ENCODE measurements at regions not wholly inside any gene's neighbourhood (a gene's known extent, or its start where the extent isn't known, plus 50 kb on each side); places are given as distances from the start of the nearest gene placed in this dataset.
"Not testable (repeated sequence)": the region's sequence is repeated elsewhere in the genome, so short reads cannot be mapped to it uniquely, and the experiment has no call there.

- not testable (repeated sequence) for DNase-seq (ENCODE audit: low read depth)
Measured at GRCh38 chr3:125697979-125698640, 102.8 kb upstream of the OSBPL11 start.

GRCh38 chr3:125715651-125716050 lies 120.4 kb upstream of the OSBPL11 start:
- DNase-seq (ENCODE audit: low read depth) = no peak

- peak; percentile 11 for DNase-seq (ENCODE audit: low read depth)
Measured at GRCh38 chr3:125732151-125732550, 136.9 kb upstream of the OSBPL11 start.

- not testable (repeated sequence) for DNase-seq (ENCODE audit: low read depth)
Measured at GRCh38 chr3:125741991-125742718, 146.9 kb upstream of the OSBPL11 start.

- peak; percentile 8 for DNase-seq (ENCODE audit: low read depth)
Measured at GRCh38 chr3:125742845-125743244, 147.5 kb upstream of the OSBPL11 start.

GRCh38 chr3:125757050-125757449 lies 161.8 kb upstream of the OSBPL11 start:
- not testable (repeated sequence) for DNase-seq (ENCODE audit: low read depth)

GRCh38 chr3:125758641-125759130 lies 163.4 kb upstream of the OSBPL11 start:
- not testable (repeated sequence) for DNase-seq (ENCODE audit: low read depth)

- not testable (repeated sequence) for DNase-seq (ENCODE audit: low read depth)
Measured at GRCh38 chr3:125762601-125763000, 167.3 kb upstream of the OSBPL11 start.

- peak; percentile 10 for DNase-seq (ENCODE audit: low read depth)
Measured at GRCh38 chr3:125766285-125766826, 171.1 kb upstream of the OSBPL11 start.

GRCh38 chr3:125766931-125767330 lies 171.6 kb upstream of the OSBPL11 start:
- DNase-seq (ENCODE audit: low read depth) = not testable (repeated sequence)

GRCh38 chr3:125767641-125768040 lies 172.3 kb upstream of the OSBPL11 start:
- DNase-seq (ENCODE audit: low read depth) = no peak

GRCh38 chr3:125768821-125769220 lies 173.5 kb upstream of the OSBPL11 start:
- not testable (repeated sequence) for DNase-seq (ENCODE audit: low read depth)

GRCh38 chr3:125771506-125771905 lies 176.2 kb upstream of the OSBPL11 start:
- not testable (repeated sequence) for DNase-seq (ENCODE audit: low read depth)

- DNase-seq (ENCODE audit: low read depth) = not testable (repeated sequence)
Measured at GRCh38 chr3:125774433-125775034, 179.2 kb upstream of the OSBPL11 start.

- not testable (repeated sequence) for DNase-seq (ENCODE audit: low read depth)
Measured at GRCh38 chr3:125775106-125775505, 179.8 kb upstream of the OSBPL11 start.

- DNase-seq (ENCODE audit: low read depth) = not testable (repeated sequence)
Measured at GRCh38 chr3:125775606-125776294, 180.5 kb upstream of the OSBPL11 start.

GRCh38 chr3:125779276-125779675 lies 184.0 kb upstream of the OSBPL11 start:
- DNase-seq (ENCODE audit: low read depth) = not testable (repeated sequence)

- DNase-seq (ENCODE audit: low read depth) = not testable (repeated sequence)
Measured at GRCh38 chr3:125779918-125780317, 184.6 kb upstream of the OSBPL11 start.

- not testable (repeated sequence) for DNase-seq (ENCODE audit: low read depth)
Measured at GRCh38 chr3:125781678-125782077, 186.4 kb upstream of the OSBPL11 start.

GRCh38 chr3:125790312-125790711 lies 178.7 kb upstream of the ROPN1B start:
- not testable (repeated sequence) for DNase-seq (ENCODE audit: low read depth)

GRCh38 chr3:125791021-125791420 lies 178.0 kb upstream of the ROPN1B start:
- DNase-seq (ENCODE audit: low read depth) = not testable (repeated sequence)

- DNase-seq (ENCODE audit: low read depth) = not testable (repeated sequence)
Measured at GRCh38 chr3:125810010-125810409, 159.0 kb upstream of the ROPN1B start.
